RWPE2 (cell line): ENCODE measurements at regions not wholly inside any gene's neighbourhood (a gene's known extent, or its start where the extent isn't known, plus 50 kb on each side); places are given as distances from the start of the nearest gene placed in this dataset.

Experiments
- ATAC-seq: fragments of 200-7000 bp; cut with Tn5 transposase; 3 replicates; pipeline ENCODE4 v1.9.1; 2021; ENCODE audit warnings: low read depth
- DNase-seq: peaks from one replicate; pipeline ENCODE4 v3.0.0-alpha.2; 2020; ENCODE audit warnings: low spot score
- H3K27ac ChIP-seq: fragments of 450-650 bp; 2 replicates; pipeline ENCODE4 v1.5.1; 2017; ENCODE audit warnings: mild to moderate bottlenecking; ENCODE audit not compliant: poor library complexity, severe bottlenecking
- H3K27me3 ChIP-seq: fragments of 250-450 bp; sonication (Bioruptor Pico); 2 replicates; pipeline ENCODE4 v1.5.1; 2021; ENCODE audit warnings: mild to moderate bottlenecking, moderate library complexity; ENCODE audit not compliant: insufficient read depth, poor library complexity, severe bottlenecking
- H3K36me3 ChIP-seq: fragments of 250-450 bp; sonication (Bioruptor Pico); 2 replicates; pipeline ENCODE4 v1.5.1; 2020; ENCODE audit warnings: low read depth, mild to moderate bottlenecking, moderate library complexity
- H3K4me1 ChIP-seq: fragments of 250-450 bp; sonication (Bioruptor Pico); 2 replicates; pipeline ENCODE4 v1.5.1; 2021; ENCODE audit warnings: mild to moderate bottlenecking, moderate library complexity; ENCODE audit not compliant: insufficient read depth, poor library complexity, severe bottlenecking
- H3K4me3 ChIP-seq: fragments of 250-450 bp; sonication (Bioruptor Pico); 2 replicates; pipeline ENCODE4 v1.5.1; 2021; ENCODE audit warnings: mild to moderate bottlenecking, moderate library complexity; ENCODE audit not compliant: severe bottlenecking
- H3K9me3 ChIP-seq: fragments of 250-450 bp; sonication (Bioruptor Pico); 2 replicates; pipeline ENCODE4 v1.5.1; 2021; ENCODE audit warnings: mild to moderate bottlenecking, moderate library complexity; ENCODE audit not compliant: severe bottlenecking
- TF ChIP-seq, protein P1 (sequence below): fragments of 450-650 bp; IDR thresholded peaks from one replicate; pipeline ENCODE4 v1.5.1; 2017; ENCODE audit warnings: mild to moderate bottlenecking, moderate library complexity; ENCODE audit not compliant: poor library complexity, severe bottlenecking

DNA sequence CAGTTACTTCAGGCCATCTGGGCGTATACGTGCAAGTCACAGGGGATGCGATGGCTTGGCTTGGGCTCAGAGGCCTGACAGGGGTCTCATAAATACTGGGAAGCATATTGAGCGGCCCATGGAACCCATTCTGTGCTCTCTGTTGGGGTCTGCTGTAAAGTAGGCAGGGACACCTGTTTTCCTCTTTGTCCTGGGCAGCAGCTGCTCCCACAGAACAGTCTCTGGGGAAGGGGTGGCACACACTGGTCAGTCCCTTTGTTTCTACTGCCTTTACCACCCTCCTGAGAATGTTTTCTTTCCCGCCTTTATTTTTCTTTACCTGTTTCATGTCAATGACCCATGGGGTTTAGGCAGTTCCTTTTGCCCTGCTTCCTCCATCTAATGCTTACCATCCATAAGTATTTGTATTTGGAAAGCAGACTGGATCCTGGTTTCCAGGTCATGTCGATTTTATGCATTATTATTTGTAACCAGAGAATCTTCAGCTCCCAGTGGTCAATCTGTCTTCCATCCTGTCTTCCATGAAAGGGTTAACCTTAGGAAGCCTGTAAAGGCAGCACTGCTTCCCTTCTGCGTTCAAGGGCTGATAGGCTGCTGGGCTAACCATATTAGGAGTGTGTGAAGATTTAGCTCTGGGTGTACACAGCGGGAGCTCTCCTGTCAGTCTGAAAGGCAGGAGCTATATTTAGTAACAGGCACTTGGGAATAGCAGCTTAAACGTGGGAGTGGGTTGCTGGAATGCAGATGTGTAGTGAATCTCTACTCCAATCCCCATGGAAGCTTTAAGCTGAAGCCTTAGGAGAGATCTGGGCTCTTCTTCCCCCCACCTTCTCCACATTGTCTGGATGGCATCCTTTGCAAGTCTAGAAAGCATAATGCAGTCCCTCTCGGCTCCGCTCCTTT, 124.0 kb downstream of the DYRK2 start:
- no peak overlapping the region for H3K27ac ChIP-seq
- no peaks in the 10 kb centered on the region for H3K36me3 ChIP-seq
- no peaks in the 10 kb centered on the region for H3K4me1 ChIP-seq
- no peaks in the 10 kb centered on the region for H3K27me3 ChIP-seq
- TF ChIP-seq, protein P1, sequence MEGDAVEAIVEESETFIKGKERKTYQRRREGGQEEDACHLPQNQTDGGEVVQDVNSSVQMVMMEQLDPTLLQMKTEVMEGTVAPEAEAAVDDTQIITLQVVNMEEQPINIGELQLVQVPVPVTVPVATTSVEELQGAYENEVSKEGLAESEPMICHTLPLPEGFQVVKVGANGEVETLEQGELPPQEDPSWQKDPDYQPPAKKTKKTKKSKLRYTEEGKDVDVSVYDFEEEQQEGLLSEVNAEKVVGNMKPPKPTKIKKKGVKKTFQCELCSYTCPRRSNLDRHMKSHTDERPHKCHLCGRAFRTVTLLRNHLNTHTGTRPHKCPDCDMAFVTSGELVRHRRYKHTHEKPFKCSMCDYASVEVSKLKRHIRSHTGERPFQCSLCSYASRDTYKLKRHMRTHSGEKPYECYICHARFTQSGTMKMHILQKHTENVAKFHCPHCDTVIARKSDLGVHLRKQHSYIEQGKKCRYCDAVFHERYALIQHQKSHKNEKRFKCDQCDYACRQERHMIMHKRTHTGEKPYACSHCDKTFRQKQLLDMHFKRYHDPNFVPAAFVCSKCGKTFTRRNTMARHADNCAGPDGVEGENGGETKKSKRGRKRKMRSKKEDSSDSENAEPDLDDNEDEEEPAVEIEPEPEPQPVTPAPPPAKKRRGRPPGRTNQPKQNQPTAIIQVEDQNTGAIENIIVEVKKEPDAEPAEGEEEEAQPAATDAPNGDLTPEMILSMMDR = no peak
- H3K9me3 ChIP-seq = no peaks in the 10 kb centered on the region
- DNase-seq (no peak), ATAC-seq (no peak)
- H3K4me3 ChIP-seq = no peak overlapping the region

DNA sequence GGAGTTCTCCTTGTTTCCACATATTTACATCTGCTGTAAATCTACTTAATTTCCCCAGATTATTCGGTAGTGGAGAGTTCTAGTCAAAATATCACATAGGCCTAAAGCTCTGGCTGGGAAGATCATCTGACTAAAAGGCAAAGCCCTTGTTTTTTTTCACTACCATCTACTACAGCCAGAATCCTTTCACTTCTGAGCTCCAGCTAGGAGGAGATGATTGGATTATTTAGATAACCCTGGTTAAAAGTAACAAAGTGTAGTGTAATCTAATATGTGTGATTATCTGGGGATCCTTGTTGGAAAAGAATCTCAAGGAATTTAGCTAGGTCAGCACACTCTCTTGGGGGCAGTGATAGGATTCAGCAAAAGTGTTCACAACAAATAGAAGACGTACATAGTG, 125.4 kb downstream of the DYRK2 start:
- Histone ChIP-seq H3K4me3 (no peak overlapping the region), H3K9me3 (no peaks in the 10 kb centered on the region), H3K4me1 (no peaks in the 10 kb centered on the region), H3K27ac (no peak overlapping the region), H3K27me3 (no peaks in the 10 kb centered on the region), H3K36me3 (no peaks in the 10 kb centered on the region)
- ATAC-seq = no peak
- DNase-seq = no peak
- TF ChIP-seq, protein P1 = no peak

DNA sequence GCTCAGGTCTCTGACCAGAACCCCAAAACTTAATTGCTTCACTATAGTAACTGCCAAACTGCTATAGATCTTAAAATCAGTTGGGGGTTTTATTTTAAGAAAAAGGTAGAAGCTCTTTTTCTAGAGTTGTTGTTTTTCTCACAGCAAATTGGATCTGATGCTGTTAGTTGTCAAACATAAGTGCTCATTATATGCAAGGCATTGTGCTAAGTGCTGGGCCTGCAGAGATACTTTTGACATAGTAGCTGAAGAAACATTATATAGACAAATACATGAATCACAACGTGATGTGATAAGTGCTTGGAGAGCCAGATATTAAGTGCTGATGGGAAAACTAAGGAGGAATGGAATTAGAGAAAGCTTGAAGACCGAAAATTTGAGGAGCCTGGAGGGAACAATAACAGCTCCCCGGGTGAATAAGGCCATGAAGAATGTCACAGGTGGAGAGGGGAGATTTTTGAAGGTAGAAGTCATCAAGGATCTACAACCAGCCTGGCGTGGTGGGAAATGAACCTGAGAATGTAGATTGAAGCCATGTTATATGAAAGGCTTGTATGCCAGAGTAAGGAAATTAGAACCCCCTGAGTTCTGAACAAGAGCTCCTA, 126.5 kb downstream of the DYRK2 start:
- no peaks in the 10 kb centered on the region for H3K36me3 ChIP-seq

DNA sequence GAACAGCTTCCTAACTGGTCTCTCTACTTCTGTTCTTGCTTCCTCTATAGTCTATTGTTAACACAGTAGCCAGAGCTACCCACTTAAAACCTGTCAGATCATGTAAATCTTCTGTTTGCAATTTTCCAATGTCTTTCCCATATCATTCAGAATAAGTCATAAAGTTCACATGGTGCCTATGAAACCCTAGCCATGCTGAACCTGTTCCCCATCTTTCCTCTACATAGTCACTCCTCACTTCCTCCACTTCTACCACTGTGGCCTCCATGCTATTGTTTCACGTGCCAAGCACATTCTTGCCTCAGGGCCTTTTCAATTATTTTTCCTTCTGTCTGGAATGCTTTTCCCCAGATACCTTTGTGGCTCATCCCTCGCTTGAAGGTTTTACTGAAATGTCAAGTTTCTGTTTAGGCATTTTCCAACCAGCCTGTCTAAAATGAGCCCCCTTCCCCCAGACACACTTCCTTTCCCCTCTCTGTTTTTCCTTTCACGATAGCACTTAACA, 132.1 kb downstream of the DYRK2 start:
- ATAC-seq (no peak; the same call in 2 of the 3 replicates), DNase-seq (no peak)
- Histone ChIP-seq H3K9me3 (no peaks in the 10 kb centered on the region), H3K27me3 (no peaks in the 10 kb centered on the region), H3K36me3 (no peaks in the 10 kb centered on the region), H3K4me3 (no peak overlapping the region), H3K27ac (no peak overlapping the region), H3K4me1 (no peaks in the 10 kb centered on the region)
- TF ChIP-seq, protein P1 = no peak

More for the DNA sequence above, 126.5 kb downstream of the DYRK2 start:
- Histone ChIP-seq H3K9me3 (no peaks in the 10 kb centered on the region), H3K27me3 (no peaks in the 10 kb centered on the region), H3K27ac (no peak overlapping the region), H3K4me1 (no peaks in the 10 kb centered on the region), H3K4me3 (no peak overlapping the region)
- peak; percentile 69; the same call in 2 of the 3 replicates for ATAC-seq
- no peak for DNase-seq
- TF ChIP-seq, protein P1 = no peak

DNA sequence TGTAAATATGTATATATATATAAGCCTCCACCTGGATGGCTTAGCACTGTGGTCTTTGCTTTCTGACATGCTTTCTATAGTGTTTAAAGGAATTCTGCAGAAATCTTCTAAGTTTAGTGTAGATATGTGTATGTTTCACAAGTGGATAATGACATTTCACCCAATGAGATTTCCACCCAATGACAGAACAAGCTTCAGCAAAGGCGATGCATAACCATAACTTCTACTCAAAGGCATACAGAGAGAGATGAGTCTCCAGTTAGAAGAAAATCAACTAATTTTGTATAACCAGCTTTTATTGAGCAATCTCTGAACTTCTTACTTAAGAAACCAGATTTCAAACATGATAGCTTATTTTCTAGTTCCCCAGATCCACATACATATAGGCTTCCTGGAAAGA, 134.0 kb downstream of the DYRK2 start:
- H3K27ac ChIP-seq = no peak overlapping the region
- ATAC-seq = no peak
- TF ChIP-seq, protein P1 = no peak

More for the DNA sequence above, 134.0 kb downstream of the DYRK2 start:
- Histone ChIP-seq H3K4me1 (no peaks in the 10 kb centered on the region), H3K9me3 (no peaks in the 10 kb centered on the region), H3K36me3 (no peaks in the 10 kb centered on the region), H3K27me3 (no peaks in the 10 kb centered on the region), H3K4me3 (no peak overlapping the region)
- no peak for DNase-seq
